Vagina (tissue), 2 donors: ENCODE measurements at regions not wholly inside any gene's neighbourhood (a gene's known extent, or its start where the extent isn't known, plus 50 kb on each side); places are given as distances from the start of the nearest gene placed in this dataset.

Source experiments
- DNase-seq, 2 donors: peaks; one replicate each; pipeline ENCODE4 v3.0.0-alpha.2; 2017; ENCODE audit errors: extremely low spot score in 2 of 2
- H3K27ac ChIP-seq: fragments of 200-600 bp; sonication (generic); one replicate; pipeline ENCODE4 v1.5.1; 2019
- H3K27me3 ChIP-seq: fragments of 200-600 bp; sonication (generic); one replicate; pipeline ENCODE4 v1.5.1; 2019
- H3K36me3 ChIP-seq, 2 donors: fragments of 200-600 bp; sonication (generic); one replicate each; pipeline ENCODE4 v1.5.1; 2017 to 2019
- H3K4me1 ChIP-seq: fragments of 200-600 bp; sonication (generic); one replicate; pipeline ENCODE4 v1.5.1; 2019
- H3K4me3 ChIP-seq, 2 donors: fragments of 200-600 bp; sonication (generic); 1 replicate in 1 of 2; 2 replicates in 1 of 2; pipeline ENCODE4 v1.5.1; 2016 to 2019
- H3K9me3 ChIP-seq: fragments of 200-600 bp; sonication (generic); one replicate; pipeline ENCODE4 v1.5.1; 2019
- POLR2A ChIP-seq, 2 donors: fragments of 450-650 bp; IDR thresholded peaks; one replicate each; pipeline ENCODE4 v1.6.1; 2017; ENCODE audit warnings: antibody characterized with exemption in 2 of 2, mild to moderate bottlenecking in 2 of 2, moderate library complexity in 2 of 2
- POLR2AphosphoS5 ChIP-seq, 2 donors: sonication (generic); formaldehyde crosslinking; IDR thresholded peaks; one replicate each; pipeline ENCODE4 v1.9.0; 2017; ENCODE audit warnings: antibody characterized with exemption in 2 of 2, mild to moderate bottlenecking in 2 of 2, low read depth in 1 of 2; ENCODE audit not compliant: insufficient read depth in 1 of 2
- intact Hi-C: fragments of 100-400 bp; cut with DNase I; formaldehyde crosslinking; loops from one replicate; pipeline ENCODE4 v1.15.1; 2023
- TF ChIP-seq, protein P1 (sequence below), 3 experiments: fragments of 450-650 bp in 2 of 3; fragments of 200-600 bp in 1 of 3; sonication (generic) in 1 of 3; IDR thresholded peaks; one replicate each; pipeline ENCODE4 v1.5.1; 2017 to 2019; ENCODE audit warnings: antibody characterized with exemption in 3 of 3, mild to moderate bottlenecking in 2 of 3, moderate library complexity in 2 of 3

DNA sequence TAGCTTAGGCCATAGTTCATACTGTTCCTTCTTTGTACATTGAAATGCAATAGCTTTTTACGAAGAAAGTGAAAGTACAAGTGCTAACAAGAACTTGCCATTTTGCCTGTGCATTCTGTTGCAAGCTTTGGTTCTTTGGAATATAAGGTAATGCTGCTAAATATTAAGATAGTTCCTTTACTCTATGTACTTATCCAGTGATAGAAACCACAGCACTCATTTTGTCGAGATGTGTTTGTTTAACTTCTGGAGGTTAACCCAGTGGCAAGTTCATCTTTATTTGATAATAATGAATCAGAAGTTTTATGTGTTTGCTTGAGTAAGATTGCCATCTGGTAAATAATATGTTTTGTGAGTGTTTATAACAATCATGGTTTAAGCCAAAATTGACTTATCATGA, 373.1 kb upstream of the FANCL start:
- H3K36me3 ChIP-seq = no peaks in the 10 kb centered on the region
- H3K4me1 ChIP-seq = no peaks in the 10 kb centered on the region
- H3K4me3 ChIP-seq = no peak overlapping the region
- intact Hi-C loops = no loop called here
- no peaks in the 10 kb centered on the region for H3K9me3 ChIP-seq
- TF ChIP-seq, protein P1, sequence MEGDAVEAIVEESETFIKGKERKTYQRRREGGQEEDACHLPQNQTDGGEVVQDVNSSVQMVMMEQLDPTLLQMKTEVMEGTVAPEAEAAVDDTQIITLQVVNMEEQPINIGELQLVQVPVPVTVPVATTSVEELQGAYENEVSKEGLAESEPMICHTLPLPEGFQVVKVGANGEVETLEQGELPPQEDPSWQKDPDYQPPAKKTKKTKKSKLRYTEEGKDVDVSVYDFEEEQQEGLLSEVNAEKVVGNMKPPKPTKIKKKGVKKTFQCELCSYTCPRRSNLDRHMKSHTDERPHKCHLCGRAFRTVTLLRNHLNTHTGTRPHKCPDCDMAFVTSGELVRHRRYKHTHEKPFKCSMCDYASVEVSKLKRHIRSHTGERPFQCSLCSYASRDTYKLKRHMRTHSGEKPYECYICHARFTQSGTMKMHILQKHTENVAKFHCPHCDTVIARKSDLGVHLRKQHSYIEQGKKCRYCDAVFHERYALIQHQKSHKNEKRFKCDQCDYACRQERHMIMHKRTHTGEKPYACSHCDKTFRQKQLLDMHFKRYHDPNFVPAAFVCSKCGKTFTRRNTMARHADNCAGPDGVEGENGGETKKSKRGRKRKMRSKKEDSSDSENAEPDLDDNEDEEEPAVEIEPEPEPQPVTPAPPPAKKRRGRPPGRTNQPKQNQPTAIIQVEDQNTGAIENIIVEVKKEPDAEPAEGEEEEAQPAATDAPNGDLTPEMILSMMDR (IDR thresholded peaks at IDR 0.05) = no peak
- TF ChIP-seq POLR2AphosphoS5 (IDR thresholded peaks at IDR 0.05; ENCODE audit: insufficient read depth in 1 of 2, low read depth in 1 of 2) (no peak), POLR2A (IDR thresholded peaks at IDR 0.05) (no peak)
- H3K27me3 ChIP-seq = no peaks in the 10 kb centered on the region
- no peak overlapping the region for H3K27ac ChIP-seq
- DNase-seq = no peak

DNA sequence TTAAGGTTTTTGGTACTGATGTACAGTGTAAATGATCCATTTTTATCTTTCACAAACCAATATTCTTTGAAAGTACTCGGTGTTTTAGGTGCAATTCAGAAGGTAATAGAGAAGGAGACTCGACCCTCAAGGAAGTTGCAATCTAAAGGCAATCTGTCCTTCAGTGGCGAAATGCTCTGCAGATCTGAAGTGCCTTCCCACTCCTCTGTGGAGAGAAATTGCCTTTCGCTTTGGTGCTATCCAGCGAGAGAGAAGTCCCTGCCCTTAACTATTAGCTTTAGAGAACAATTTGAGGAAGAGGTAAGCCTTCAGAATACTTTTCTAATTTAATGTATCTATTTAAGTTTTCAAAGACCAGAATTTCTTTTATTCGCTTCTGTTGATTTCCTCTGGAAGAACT, 371.8 kb upstream of the FANCL start:
- H3K36me3 ChIP-seq = no peaks in the 10 kb centered on the region
- intact Hi-C loops = no loop called here
- no peaks in the 10 kb centered on the region for H3K9me3 ChIP-seq
- no peaks in the 10 kb centered on the region for H3K27me3 ChIP-seq
- DNase-seq = no peak
- H3K27ac ChIP-seq = no peak overlapping the region
- no peak overlapping the region for H3K4me3 ChIP-seq
- TF ChIP-seq POLR2AphosphoS5 (IDR thresholded peaks at IDR 0.05; ENCODE audit: insufficient read depth in 1 of 2, low read depth in 1 of 2) (no peak), POLR2A (IDR thresholded peaks at IDR 0.05) (no peak)
- TF ChIP-seq, protein P1 (IDR thresholded peaks at IDR 0.05) = no peak
- H3K4me1 ChIP-seq = no peaks in the 10 kb centered on the region

DNA sequence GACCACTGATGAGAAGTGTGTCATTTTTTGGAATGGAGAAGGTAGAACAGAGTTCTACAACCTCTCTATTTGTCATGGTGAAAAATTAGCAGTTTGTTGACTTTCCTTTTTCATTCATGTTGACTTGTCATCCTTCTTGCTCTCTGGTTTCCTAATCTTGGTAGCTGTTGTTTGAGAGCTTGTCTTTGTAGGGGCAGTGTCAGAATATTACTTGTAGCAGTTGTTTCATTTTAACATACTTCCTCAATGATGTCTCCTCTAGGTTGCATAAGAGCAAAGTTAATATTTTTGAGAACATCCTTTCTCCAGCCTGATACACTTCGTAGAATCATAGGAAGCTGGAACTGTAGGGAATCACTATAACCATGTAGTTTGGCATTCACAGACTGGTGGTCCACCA, 368.2 kb upstream of the FANCL start:
- no peak for DNase-seq
- no peaks in the 10 kb centered on the region for H3K9me3 ChIP-seq
- H3K27ac ChIP-seq = no peak overlapping the region
- H3K36me3 ChIP-seq = no peaks in the 10 kb centered on the region
- intact Hi-C loops = no loop called here
- H3K4me1 ChIP-seq = no peaks in the 10 kb centered on the region
- no peak overlapping the region for H3K4me3 ChIP-seq
- no peaks in the 10 kb centered on the region for H3K27me3 ChIP-seq
- TF ChIP-seq, protein P1 (IDR thresholded peaks at IDR 0.05) = no peak
- TF ChIP-seq POLR2A (IDR thresholded peaks at IDR 0.05) = no peak

DNA sequence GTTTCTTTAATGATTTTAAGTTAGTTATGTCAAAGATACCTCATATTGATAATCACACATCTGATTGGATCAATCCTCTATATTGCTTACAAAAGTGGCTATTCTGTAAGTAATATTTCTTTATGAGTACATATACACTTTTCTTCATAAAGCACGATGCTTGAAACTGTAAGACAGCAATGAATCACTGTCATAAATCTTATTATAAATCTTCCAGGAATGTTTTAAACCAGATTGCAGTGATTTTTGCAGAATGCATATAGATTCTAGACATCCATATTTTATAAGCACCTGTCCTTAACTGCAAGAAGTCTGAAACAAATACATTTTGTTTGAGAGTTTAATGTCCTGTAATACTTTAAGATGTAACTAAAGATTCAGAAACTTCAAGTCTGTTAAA, 367.0 kb upstream of the FANCL start:
- Histone ChIP-seq H3K4me3 (no peak overlapping the region), H3K27me3 (no peaks in the 10 kb centered on the region), H3K4me1 (no peaks in the 10 kb centered on the region), H3K36me3 (no peaks in the 10 kb centered on the region), H3K27ac (no peak overlapping the region), H3K9me3 (no peaks in the 10 kb centered on the region)
- TF ChIP-seq POLR2AphosphoS5 (IDR thresholded peaks at IDR 0.05; ENCODE audit: insufficient read depth in 1 of 2, low read depth in 1 of 2) = no peak
- TF ChIP-seq, protein P1 (IDR thresholded peaks at IDR 0.05) = no peak
- no peak for TF ChIP-seq POLR2A (IDR thresholded peaks at IDR 0.05)
- DNase-seq = no peak
- intact Hi-C loops = no loop called here

DNA sequence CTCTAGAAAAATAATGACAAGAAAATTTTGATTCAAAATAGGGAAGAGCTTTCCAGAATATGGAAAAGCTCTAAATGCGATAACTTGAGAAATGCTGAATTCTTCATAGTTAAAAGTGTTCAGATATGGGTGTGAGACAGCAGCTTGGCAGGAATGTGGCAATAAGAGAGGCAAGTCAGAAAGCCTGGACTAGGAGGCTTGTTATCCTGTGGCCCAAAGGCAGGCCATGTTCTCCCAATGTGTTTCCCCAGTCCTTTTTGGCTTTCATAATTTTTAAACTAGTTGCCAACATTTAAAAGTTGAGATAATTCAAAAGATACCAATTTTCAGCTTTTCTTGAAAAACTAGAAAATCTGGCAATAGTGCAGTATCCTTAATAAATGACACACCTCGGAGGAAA, 366.3 kb upstream of the FANCL start:
- Histone ChIP-seq H3K36me3 (no peaks in the 10 kb centered on the region), H3K4me1 (no peaks in the 10 kb centered on the region), H3K9me3 (no peaks in the 10 kb centered on the region), H3K4me3 (no peak overlapping the region), H3K27ac (no peak overlapping the region), H3K27me3 (no peaks in the 10 kb centered on the region)
- DNase-seq = no peak
- intact Hi-C loops = no loop called here
- TF ChIP-seq, protein P1 (IDR thresholded peaks at IDR 0.05) = no peak
- TF ChIP-seq POLR2A (IDR thresholded peaks at IDR 0.05) (no peak), POLR2AphosphoS5 (IDR thresholded peaks at IDR 0.05; ENCODE audit: insufficient read depth in 1 of 2, low read depth in 1 of 2) (no peak)
